Spleen (tissue), 7 donors: ENCODE measurements at regions not wholly inside any gene's neighbourhood (a gene's known extent, or its start where the extent isn't known, plus 50 kb on each side); places are given as distances from the start of the nearest gene placed in this dataset.

ENCODE experiments used
- POLR2A ChIP-seq, 3 donors: fragments of 450-650 bp; IDR thresholded peaks; one replicate each; pipeline ENCODE4 v1.5.1; 2017; ENCODE audit warnings: antibody characterized with exemption in 3 of 3, mild to moderate bottlenecking in 1 of 3
- POLR2AphosphoS5 ChIP-seq, 3 donors: sonication (generic); formaldehyde crosslinking; IDR thresholded peaks; one replicate each; pipeline ENCODE4 v1.5.1; 2017; ENCODE audit warnings: antibody characterized with exemption in 3 of 3
- TF ChIP-seq, protein P1 (sequence below), 11 experiments: fragments of 200-600 bp in 7 of 11; fragments of 450-650 bp in 4 of 11; sonication (generic) in 4 of 11; IDR thresholded peaks in 8 of 11; conservative IDR thresholded peaks in 3 of 11; 1 replicate in 7 of 11; 2 replicates in 4 of 11; pipeline versions ENCODE4 v1.4.0 to v1.8.0; 2016 to 2021; ENCODE audit warnings: antibody characterized with exemption in 11 of 11, inconsistent platforms in 4 of 11, mild to moderate bottlenecking in 1 of 11
- donor health status: DM: no; HTN: no; CAD: no; lungs with moderate emphysema.
- donor health status: DM: no; HTN: no; CAD: no.
- donor health status: DM: no; HTN: no; CAD: no.

DNA sequence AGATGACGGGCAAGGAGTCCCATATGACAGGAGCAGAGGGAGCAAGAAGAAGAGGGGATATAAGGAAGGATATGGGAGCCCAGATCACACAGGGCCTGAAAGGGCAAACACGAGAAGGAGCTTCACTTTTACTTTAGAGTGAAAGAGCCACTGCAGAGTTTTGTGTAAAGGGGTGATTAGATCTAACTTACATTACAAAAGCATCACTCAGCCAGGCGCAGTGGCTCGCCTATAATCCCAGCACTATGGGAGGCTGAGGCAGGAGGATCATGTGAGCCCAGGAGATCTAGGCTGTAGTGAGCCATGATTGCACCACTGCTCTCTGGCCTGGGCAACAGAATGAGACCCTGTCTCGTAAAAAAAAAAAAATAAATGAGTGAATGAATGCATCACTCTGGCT lies 91.1 kb downstream of the MPP7 start:
- TF ChIP-seq POLR2A (IDR thresholded peaks at IDR 0.05) (no peak), POLR2AphosphoS5 (IDR thresholded peaks at IDR 0.05) (no peak)
- TF ChIP-seq, protein P1, sequence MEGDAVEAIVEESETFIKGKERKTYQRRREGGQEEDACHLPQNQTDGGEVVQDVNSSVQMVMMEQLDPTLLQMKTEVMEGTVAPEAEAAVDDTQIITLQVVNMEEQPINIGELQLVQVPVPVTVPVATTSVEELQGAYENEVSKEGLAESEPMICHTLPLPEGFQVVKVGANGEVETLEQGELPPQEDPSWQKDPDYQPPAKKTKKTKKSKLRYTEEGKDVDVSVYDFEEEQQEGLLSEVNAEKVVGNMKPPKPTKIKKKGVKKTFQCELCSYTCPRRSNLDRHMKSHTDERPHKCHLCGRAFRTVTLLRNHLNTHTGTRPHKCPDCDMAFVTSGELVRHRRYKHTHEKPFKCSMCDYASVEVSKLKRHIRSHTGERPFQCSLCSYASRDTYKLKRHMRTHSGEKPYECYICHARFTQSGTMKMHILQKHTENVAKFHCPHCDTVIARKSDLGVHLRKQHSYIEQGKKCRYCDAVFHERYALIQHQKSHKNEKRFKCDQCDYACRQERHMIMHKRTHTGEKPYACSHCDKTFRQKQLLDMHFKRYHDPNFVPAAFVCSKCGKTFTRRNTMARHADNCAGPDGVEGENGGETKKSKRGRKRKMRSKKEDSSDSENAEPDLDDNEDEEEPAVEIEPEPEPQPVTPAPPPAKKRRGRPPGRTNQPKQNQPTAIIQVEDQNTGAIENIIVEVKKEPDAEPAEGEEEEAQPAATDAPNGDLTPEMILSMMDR (IDR thresholded peaks at IDR 0.05 in 8 of 11, conservative IDR thresholded peaks at IDR 0.05 in 3 of 11), result no peak
